Endothelial cell of umbilical vein (primary cell): ENCODE measurements at regions not wholly inside any gene's neighbourhood (a gene's known extent, or its start where the extent isn't known, plus 50 kb on each side); places are given as distances from the start of the nearest gene placed in this dataset.

ENCODE experiments used
- BruUV-seq: library from RNA; stranded (reverse); fragments of 400-500 nt; replicated peaks from 2 replicates; lab custom pipeline; 2021; lab: Mats Ljungman, UMichigan
- CTCF ChIA-PET: fragments of 300-600, 350-600 bp; sonication (Branson Sonifier 250); formaldehyde crosslinking; loops from one replicate; lab custom pipeline; 2021; ENCODE audit warnings: antibody characterized with exemption, inconsistent platforms; lab: Charles Lee
- POLR2A ChIA-PET: fragments of 300-600, 350-600 bp; sonication (Branson Sonifier 250); formaldehyde crosslinking; loops from one replicate; lab custom pipeline; 2021; ENCODE audit warnings: antibody characterized with exemption, inconsistent platforms; lab: Charles Lee
- DNase-seq: peaks from one replicate; pipeline ENCODE4 v3.0.0-alpha.2; 2011; ENCODE audit warnings: low read depth, low spot score
- FAIRE-seq: peaks from 2 replicates; lab custom pipeline; 2011; peaks lifted over from hg19 to GRCh38; lab: Jason Lieb, UNC
- H2AFZ ChIP-seq: 2 replicates; pipeline ENCODE4 v1.6.0; 2012; ENCODE audit warnings: low read depth, low read length, control low read depth, inconsistent platforms
- H3K27ac ChIP-seq: 2 replicates; pipeline ENCODE4 v1.5.1; 2011; ENCODE audit warnings: low read depth, mild to moderate bottlenecking, control low read depth, low read length, moderate library complexity; ENCODE audit not compliant: insufficient read depth
- H3K27me3 ChIP-seq, 2 experiments: 2 replicates each; pipeline versions ENCODE4 v1.6.0 to v1.6.1; 2011; ENCODE audit warnings: low read length in 2 of 2, mixed read lengths in 1 of 2; ENCODE audit not compliant: control insufficient read depth in 2 of 2, insufficient read depth in 2 of 2
- H3K36me3 ChIP-seq, 2 experiments: 2 replicates in 1 of 2; 3 replicates in 1 of 2; pipeline ENCODE4 v1.5.1; 2011; ENCODE audit warnings: low read length in 2 of 2, mild to moderate bottlenecking in 1 of 2, moderate library complexity in 1 of 2; ENCODE audit not compliant: control insufficient read depth in 2 of 2, insufficient read depth in 2 of 2; ENCODE audit errors: extremely low read depth in 1 of 2
- H3K4me1 ChIP-seq: 3 replicates; pipeline ENCODE4 v1.5.1; 2011; ENCODE audit warnings: mild to moderate bottlenecking, low read length; ENCODE audit not compliant: control insufficient read depth, insufficient read depth; ENCODE audit errors: extremely low read depth
- H3K4me2 ChIP-seq: 2 replicates; pipeline ENCODE4 v1.6.1; 2011; ENCODE audit warnings: low read length, control low read depth, mixed read lengths; ENCODE audit not compliant: insufficient read depth
- H3K4me3 ChIP-seq, 3 experiments: fragments of 200-600 bp in 1 of 3; sonication (generic), shearing (Covaris generic) in 1 of 3; replicated peaks in 1 of 3; 2 replicates each; pipeline ENCODE4 v1.5.1; 2011 to 2016; ENCODE audit warnings: control low read depth in 3 of 3, low read length in 3 of 3, mild to moderate bottlenecking in 2 of 3, inconsistent platforms in 1 of 3, low read depth in 1 of 3, moderate library complexity in 1 of 3; ENCODE audit not compliant: insufficient read depth in 1 of 3
- H3K79me2 ChIP-seq: 2 replicates; pipeline ENCODE4 v1.6.0; 2012; ENCODE audit warnings: low read length, inconsistent platforms; ENCODE audit not compliant: control insufficient read depth, insufficient read depth
- H3K9ac ChIP-seq: replicated peaks from 2 replicates; pipeline ENCODE3; 2011; ENCODE audit warnings: low read length, control low read depth; ENCODE audit not compliant: insufficient read depth; ENCODE audit errors: extremely low read depth
- H3K9me1 ChIP-seq: replicated peaks from 3 replicates; pipeline ENCODE4 v1.6.0; 2011; ENCODE audit warnings: mild to moderate bottlenecking, low read length; ENCODE audit not compliant: control insufficient read depth, insufficient read depth; ENCODE audit errors: extremely low read depth
- H3K9me3 ChIP-seq: replicated peaks from 2 replicates; pipeline ENCODE4 v1.5.1; 2012; ENCODE audit warnings: low read length, inconsistent platforms; ENCODE audit not compliant: control insufficient read depth, insufficient read depth
- H4K20me1 ChIP-seq: replicated peaks from 2 replicates; pipeline ENCODE3; 2011; ENCODE audit warnings: mild to moderate bottlenecking, low read length; ENCODE audit not compliant: control insufficient read depth, insufficient read depth; ENCODE audit errors: extremely low read depth
- CTCF ChIP-seq, 2 donors: IDR thresholded peaks; 1 replicate in 1 of 2; 2 replicates in 1 of 2; pipeline ENCODE4 v1.5.1; 2011; ENCODE audit warnings: low read length in 2 of 2, mild to moderate bottlenecking in 2 of 2, moderate library complexity in 2 of 2, control low read depth in 1 of 2, inconsistent platforms in 1 of 2, low read depth in 1 of 2; ENCODE audit not compliant: insufficient read depth in 1 of 2; ENCODE audit errors: extremely low read depth in 1 of 2
- FOS ChIP-seq: IDR thresholded peaks from 2 replicates; pipeline ENCODE4 v1.6.1; 2011; ENCODE audit warnings: mild to moderate bottlenecking, low read length, moderate library complexity, borderline replicate concordance; ENCODE audit not compliant: insufficient read depth
- GATA2 ChIP-seq: IDR thresholded peaks from 2 replicates; pipeline ENCODE4 v1.7.0; 2011; ENCODE audit warnings: low read depth, mild to moderate bottlenecking, moderate library complexity, mixed read lengths, low read length; ENCODE audit not compliant: insufficient read length, insufficient read depth
- JUN ChIP-seq: IDR thresholded peaks from 2 replicates; pipeline ENCODE4 v1.6.1; 2011; ENCODE audit warnings: borderline replicate concordance, low read depth; ENCODE audit not compliant: insufficient read length, insufficient read depth
- MAX ChIP-seq: IDR thresholded peaks from 2 replicates; pipeline ENCODE4 v1.6.1; 2011; ENCODE audit not compliant: insufficient read depth, insufficient read length
- MYC ChIP-seq: IDR thresholded peaks from one replicate; pipeline ENCODE4 v1.6.1; 2011; ENCODE audit warnings: mild to moderate bottlenecking, low read depth, low read length
- POLR2AphosphoS5 ChIP-seq: IDR thresholded peaks from 2 replicates; pipeline ENCODE4 v1.6.1; 2012; ENCODE audit warnings: low read depth, mild to moderate bottlenecking, control low read depth, low read length, moderate library complexity; ENCODE audit not compliant: insufficient read depth
- dilution Hi-C: fragments of 300-500 bp; cut with MboI; formaldehyde crosslinking; loops from one replicate; pipeline ENCODE4 v1.15.0; 2019; ENCODE audit warnings: low sequenced_read_pairs; ENCODE audit not compliant: extremely low pct_ligation_motif_present
- intact Hi-C: fragments of 100-400 bp; cut with micrococcal nuclease; formaldehyde crosslinking; loops from one replicate; pipeline ENCODE4 v1.10.0; 2022

GRCh38 chr6:97732045-97732444 lies 449.0 kb upstream of the MMS22L start:
- DNase-seq (no peak), FAIRE-seq (no peak)
- TF ChIP-seq JUN (no peak), MAX (no peak), CTCF (IDR thresholded peaks at IDR 0.05; ENCODE audit: extremely low read depth in 1 of 2, insufficient read depth in 1 of 2, low read depth in 1 of 2, low read length in 2 of 2) (no peak), FOS (no peak), MYC (no peak)
- H4K20me1 ChIP-seq, result no peaks in the 10 kb centered on the region
- no peak overlapping the region for H3K27ac ChIP-seq
- H3K9me1 ChIP-seq, result no peaks in the 10 kb centered on the region
- ChIA-PET POLR2A (no interaction called here), CTCF (no interaction called here)
- no peaks in the 10 kb centered on the region for H3K27me3 ChIP-seq
- no peaks in the 10 kb centered on the region for H3K36me3 ChIP-seq
- no peak overlapping the region for H2AFZ ChIP-seq
- intact Hi-C loops, result no loop called here
- no peak overlapping the region for H3K4me2 ChIP-seq
- no TSS peak for BruUV-seq
- H3K4me3 ChIP-seq, result no peak overlapping the region
- no peaks in the 10 kb centered on the region for H3K4me1 ChIP-seq
- no peaks in the 10 kb centered on the region for H3K79me2 ChIP-seq
- dilution Hi-C loops, result no loop called here
- no peak overlapping the region for H3K9ac ChIP-seq
- peaks cover 2% of the 10 kb centered on the region for H3K9me3 ChIP-seq

- Histone ChIP-seq H3K4me2 (no peak overlapping the region), H3K4me3 (no peak overlapping the region), H3K27ac (no peak overlapping the region), H3K9me1 (no peaks in the 10 kb centered on the region), H3K36me3 (no peaks in the 10 kb centered on the region), H3K4me1 (no peaks in the 10 kb centered on the region), H3K9ac (no peak overlapping the region), H4K20me1 (no peaks in the 10 kb centered on the region), H3K9me3 (no peaks in the 10 kb centered on the region), H3K79me2 (no peaks in the 10 kb centered on the region), H3K27me3 (no peaks in the 10 kb centered on the region), H2AFZ (no peak overlapping the region)
- FAIRE-seq (no peak), DNase-seq (no peak)
- intact Hi-C loops (no loop called here), dilution Hi-C loops (no loop called here)
- no TSS peak for BruUV-seq
- TF ChIP-seq CTCF (IDR thresholded peaks at IDR 0.05; ENCODE audit: extremely low read depth in 1 of 2, insufficient read depth in 1 of 2, low read depth in 1 of 2, low read length in 2 of 2) (no peak), POLR2AphosphoS5 (no peak), GATA2 (no peak)
- ChIA-PET CTCF (no interaction called here), POLR2A (no interaction called here)
Measured at GRCh38 chr6:97757575-97757974, 474.6 kb upstream of the MMS22L start.
